Panc1 (cell line): ENCODE measurements at regions not wholly inside any gene's neighbourhood (a gene's known extent, or its start where the extent isn't known, plus 50 kb on each side); places are given as distances from the start of the nearest gene placed in this dataset.
"Not testable (repeated sequence)": the region's sequence is repeated elsewhere in the genome, so short reads cannot be mapped to it uniquely, and the experiment has no call there.

Experiments used
- ATAC-seq: fragments of 200-7000 bp; cut with Tn5 transposase; 2 replicates; pipeline ENCODE4 v1.9.1; 2020; ENCODE audit warnings: mild to moderate bottlenecking, moderate library complexity
- BruUV-seq: library from RNA; stranded (reverse); fragments of 400-500 nt; replicated peaks from 2 replicates; lab custom pipeline; 2021; lab: Mats Ljungman, UMichigan
- CTCF ChIA-PET: fragments of 300-600 bp; sonication (Branson Sonifier 250); formaldehyde crosslinking; loops from one replicate; lab custom pipeline; 2022; ENCODE audit warnings: antibody characterized with exemption; lab: Charles Lee
- POLR2A ChIA-PET: fragments of 300-600 bp; sonication (Branson Sonifier 250); formaldehyde crosslinking; loops from one replicate; lab custom pipeline; 2022; ENCODE audit warnings: antibody characterized with exemption; lab: Charles Lee
- DNase-seq: peaks from one replicate; pipeline ENCODE4 v3.0.0-alpha.2; 2010; ENCODE audit warnings: low read depth, low spot score
- H3K27ac ChIP-seq: 2 replicates; pipeline ENCODE4 v1.5.1; 2011; ENCODE audit warnings: mild to moderate bottlenecking, low read length, inconsistent platforms
- H3K27me3 ChIP-seq: fragments of 200-500 bp; sonication (Bioruptor generic); 2 replicates; pipeline ENCODE4 v1.6.0; 2014; ENCODE audit warnings: low read length, inconsistent platforms; ENCODE audit not compliant: control insufficient read depth, insufficient read depth
- H3K36me3 ChIP-seq: fragments of 200-500 bp; sonication (Bioruptor generic); 2 replicates; pipeline ENCODE4 v1.5.1; 2014; ENCODE audit warnings: inconsistent platforms, mild to moderate bottlenecking, low read length, moderate library complexity; ENCODE audit not compliant: control insufficient read depth, insufficient read depth
- H3K4me1 ChIP-seq: 2 replicates; pipeline ENCODE4 v1.5.1; 2011; ENCODE audit warnings: inconsistent platforms, mild to moderate bottlenecking, low read length, moderate library complexity; ENCODE audit not compliant: control insufficient read depth, insufficient read depth
- H3K4me3 ChIP-seq, 2 experiments: 2 replicates each; pipeline ENCODE4 v1.5.1; 2011 to 2012; ENCODE audit warnings: low read depth in 2 of 2, low read length in 2 of 2, mild to moderate bottlenecking in 2 of 2, inconsistent platforms in 1 of 2, moderate library complexity in 1 of 2
- H3K9me3 ChIP-seq: fragments of 200-500 bp; sonication (Bioruptor generic); 2 replicates; pipeline ENCODE4 v1.5.1; 2014; ENCODE audit warnings: low read depth, mild to moderate bottlenecking, inconsistent platforms, low read length, moderate library complexity; ENCODE audit not compliant: control insufficient read depth, insufficient read depth
- POLR2AphosphoS5 ChIP-seq: IDR thresholded peaks from 2 replicates; pipeline ENCODE4 v1.6.1; 2012; ENCODE audit warnings: mild to moderate bottlenecking, low read depth, low read length, moderate library complexity
- SIN3A ChIP-seq: IDR thresholded peaks from 2 replicates; pipeline ENCODE4 v1.6.1; 2012; ENCODE audit warnings: low read depth, mild to moderate bottlenecking, low read length, moderate library complexity, borderline replicate concordance; ENCODE audit not compliant: insufficient read depth
- TCF7L2 ChIP-seq: IDR thresholded peaks from 2 replicates; pipeline ENCODE4 v1.6.1; 2011; ENCODE audit warnings: mild to moderate bottlenecking, low read depth, low read length, inconsistent platforms
- in situ Hi-C: cut with HindIII; loops from 2 replicates; pipeline ENCODE4 v1.10.0; 2016; ENCODE audit warnings: low sequenced_read_pairs, low pct_unique_long_range_greater_than_20kb
- intact Hi-C: fragments of 100-400 bp; cut with micrococcal nuclease; formaldehyde crosslinking; loops from one replicate; pipeline ENCODE4 v1.10.0; 2022; ENCODE audit not compliant: unreplicated experiment
- TF ChIP-seq, protein P1 (sequence below): fragments of 450-650 bp; IDR thresholded peaks from 2 replicates; pipeline ENCODE4 v1.5.1; 2017; ENCODE audit warnings: mild to moderate bottlenecking
- TF ChIP-seq, protein P2 (sequence below), 2 experiments: IDR thresholded peaks; 2 replicates each; pipeline ENCODE4 v1.6.1; 2011 to 2012; ENCODE audit warnings: low read depth in 2 of 2, control low read depth in 1 of 2, low read length in 1 of 2, mild to moderate bottlenecking in 1 of 2, moderate library complexity in 1 of 2; ENCODE audit not compliant: insufficient read depth in 1 of 2

DNA sequence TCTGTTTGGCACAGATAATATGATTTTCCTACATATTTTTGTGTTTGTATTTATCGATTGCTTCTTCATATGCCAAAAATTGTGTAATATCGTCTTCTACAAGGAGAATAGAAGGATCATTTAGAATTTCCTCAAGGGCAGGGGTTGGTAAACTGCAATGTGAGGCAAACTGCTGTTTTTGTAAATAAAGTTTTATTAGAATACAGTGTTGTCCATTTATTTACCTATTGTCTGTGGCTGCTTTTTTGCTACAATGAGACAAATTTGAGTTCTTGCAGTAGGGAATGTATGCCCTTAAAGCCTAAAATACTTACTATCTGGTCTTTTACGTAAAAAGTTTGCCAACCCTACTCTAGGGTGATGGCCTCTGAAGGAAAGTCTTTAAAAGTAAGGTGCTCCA, 509.5 kb downstream of the TMEM114 start:
- DNase-seq, result no peak
- no TSS peak for BruUV-seq
- Histone ChIP-seq H3K36me3 (no peaks in the 10 kb centered on the region), H3K4me3 (no peak overlapping the region), H3K27me3 (no peaks in the 10 kb centered on the region), H3K4me1 (no peaks in the 10 kb centered on the region), H3K27ac (no peak overlapping the region), H3K9me3 (no peaks in the 10 kb centered on the region)
- in situ Hi-C loops, result no loop called here
- intact Hi-C loops, result no loop called here
- ChIA-PET POLR2A (no interaction called here), CTCF (no interaction called here)
- TF ChIP-seq TCF7L2, result no peak
- no peak for ATAC-seq

DNA sequence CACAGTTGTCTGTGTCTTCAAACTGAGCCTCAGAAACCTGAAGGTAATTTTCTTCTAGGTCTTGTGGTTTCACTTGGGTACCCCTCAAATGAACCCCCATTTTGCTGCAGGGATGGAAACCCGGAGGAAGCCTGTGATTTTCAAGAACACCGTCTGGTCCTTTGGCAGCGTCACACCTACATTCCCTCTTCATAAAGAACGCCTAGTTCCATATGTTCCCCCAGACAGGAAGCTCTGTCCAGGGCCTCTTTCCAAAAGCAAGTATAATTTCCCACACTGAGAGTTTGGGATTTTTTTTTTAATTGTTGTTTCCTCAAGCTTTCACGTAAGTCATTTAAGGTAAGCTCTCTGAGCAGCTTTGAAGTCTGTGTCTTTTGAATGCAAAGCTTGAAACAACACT, 515.0 kb downstream of the TMEM114 start:
- Histone ChIP-seq H3K4me3 (no peak overlapping the region), H3K9me3 (no peaks in the 10 kb centered on the region), H3K27me3 (no peaks in the 10 kb centered on the region), H3K36me3 (no peaks in the 10 kb centered on the region), H3K4me1 (no peaks in the 10 kb centered on the region), H3K27ac (no peak overlapping the region)
- CTCF ChIA-PET, result no interaction called here
- POLR2A ChIA-PET, result no interaction called here
- ATAC-seq (no peak), DNase-seq (no peak)
- intact Hi-C loops (no loop called here), in situ Hi-C loops (no loop called here)
- TF ChIP-seq SIN3A (no peak), POLR2AphosphoS5 (no peak)
- TF ChIP-seq, protein P1, sequence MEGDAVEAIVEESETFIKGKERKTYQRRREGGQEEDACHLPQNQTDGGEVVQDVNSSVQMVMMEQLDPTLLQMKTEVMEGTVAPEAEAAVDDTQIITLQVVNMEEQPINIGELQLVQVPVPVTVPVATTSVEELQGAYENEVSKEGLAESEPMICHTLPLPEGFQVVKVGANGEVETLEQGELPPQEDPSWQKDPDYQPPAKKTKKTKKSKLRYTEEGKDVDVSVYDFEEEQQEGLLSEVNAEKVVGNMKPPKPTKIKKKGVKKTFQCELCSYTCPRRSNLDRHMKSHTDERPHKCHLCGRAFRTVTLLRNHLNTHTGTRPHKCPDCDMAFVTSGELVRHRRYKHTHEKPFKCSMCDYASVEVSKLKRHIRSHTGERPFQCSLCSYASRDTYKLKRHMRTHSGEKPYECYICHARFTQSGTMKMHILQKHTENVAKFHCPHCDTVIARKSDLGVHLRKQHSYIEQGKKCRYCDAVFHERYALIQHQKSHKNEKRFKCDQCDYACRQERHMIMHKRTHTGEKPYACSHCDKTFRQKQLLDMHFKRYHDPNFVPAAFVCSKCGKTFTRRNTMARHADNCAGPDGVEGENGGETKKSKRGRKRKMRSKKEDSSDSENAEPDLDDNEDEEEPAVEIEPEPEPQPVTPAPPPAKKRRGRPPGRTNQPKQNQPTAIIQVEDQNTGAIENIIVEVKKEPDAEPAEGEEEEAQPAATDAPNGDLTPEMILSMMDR, result no peak
- TF ChIP-seq, protein P2, sequence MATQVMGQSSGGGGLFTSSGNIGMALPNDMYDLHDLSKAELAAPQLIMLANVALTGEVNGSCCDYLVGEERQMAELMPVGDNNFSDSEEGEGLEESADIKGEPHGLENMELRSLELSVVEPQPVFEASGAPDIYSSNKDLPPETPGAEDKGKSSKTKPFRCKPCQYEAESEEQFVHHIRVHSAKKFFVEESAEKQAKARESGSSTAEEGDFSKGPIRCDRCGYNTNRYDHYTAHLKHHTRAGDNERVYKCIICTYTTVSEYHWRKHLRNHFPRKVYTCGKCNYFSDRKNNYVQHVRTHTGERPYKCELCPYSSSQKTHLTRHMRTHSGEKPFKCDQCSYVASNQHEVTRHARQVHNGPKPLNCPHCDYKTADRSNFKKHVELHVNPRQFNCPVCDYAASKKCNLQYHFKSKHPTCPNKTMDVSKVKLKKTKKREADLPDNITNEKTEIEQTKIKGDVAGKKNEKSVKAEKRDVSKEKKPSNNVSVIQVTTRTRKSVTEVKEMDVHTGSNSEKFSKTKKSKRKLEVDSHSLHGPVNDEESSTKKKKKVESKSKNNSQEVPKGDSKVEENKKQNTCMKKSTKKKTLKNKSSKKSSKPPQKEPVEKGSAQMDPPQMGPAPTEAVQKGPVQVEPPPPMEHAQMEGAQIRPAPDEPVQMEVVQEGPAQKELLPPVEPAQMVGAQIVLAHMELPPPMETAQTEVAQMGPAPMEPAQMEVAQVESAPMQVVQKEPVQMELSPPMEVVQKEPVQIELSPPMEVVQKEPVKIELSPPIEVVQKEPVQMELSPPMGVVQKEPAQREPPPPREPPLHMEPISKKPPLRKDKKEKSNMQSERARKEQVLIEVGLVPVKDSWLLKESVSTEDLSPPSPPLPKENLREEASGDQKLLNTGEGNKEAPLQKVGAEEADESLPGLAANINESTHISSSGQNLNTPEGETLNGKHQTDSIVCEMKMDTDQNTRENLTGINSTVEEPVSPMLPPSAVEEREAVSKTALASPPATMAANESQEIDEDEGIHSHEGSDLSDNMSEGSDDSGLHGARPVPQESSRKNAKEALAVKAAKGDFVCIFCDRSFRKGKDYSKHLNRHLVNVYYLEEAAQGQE (IDR thresholded peaks at IDR 0.05; ENCODE audit: insufficient read depth in 1 of 2, low read depth in 2 of 2, low read length in 1 of 2), result no peak
- BruUV-seq, result no TSS peak

DNA sequence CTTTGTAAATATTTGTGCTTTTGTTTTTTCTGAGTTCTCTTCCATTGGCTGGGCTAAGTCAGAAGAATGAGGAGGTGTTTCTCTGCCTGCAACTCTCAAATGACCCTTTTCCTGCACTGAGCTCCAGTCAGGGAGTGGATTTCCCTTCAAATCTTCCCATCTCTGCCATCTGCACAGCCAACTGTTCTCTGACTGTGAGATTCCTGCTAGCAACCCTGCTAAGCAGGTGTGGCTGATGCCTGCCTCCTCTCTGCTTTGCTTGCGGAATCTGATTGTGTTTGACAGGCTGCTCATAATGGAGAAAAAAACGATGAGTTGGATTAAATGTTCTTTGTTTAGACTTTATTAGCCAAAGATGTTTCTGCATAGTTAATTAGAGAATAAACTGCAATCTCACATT, 519.8 kb downstream of the TMEM114 start:
- in situ Hi-C loops (no loop called here), intact Hi-C loops (no loop called here)
- Histone ChIP-seq H3K9me3 (no peaks in the 10 kb centered on the region), H3K36me3 (no peaks in the 10 kb centered on the region), H3K27ac (no peak overlapping the region), H3K4me1 (no peaks in the 10 kb centered on the region), H3K4me3 (no peak overlapping the region), H3K27me3 (no peaks in the 10 kb centered on the region)
- ChIA-PET CTCF (no interaction called here), POLR2A (no interaction called here)
- ATAC-seq, result no peak
- BruUV-seq, result no TSS peak
- DNase-seq, result no peak
- TF ChIP-seq SIN3A (no peak), POLR2AphosphoS5 (no peak), TCF7L2 (no peak)
- TF ChIP-seq, protein P2 (IDR thresholded peaks at IDR 0.05; ENCODE audit: insufficient read depth in 1 of 2, low read depth in 2 of 2, low read length in 1 of 2), result no peak
- TF ChIP-seq, protein P1, result no peak

DNA sequence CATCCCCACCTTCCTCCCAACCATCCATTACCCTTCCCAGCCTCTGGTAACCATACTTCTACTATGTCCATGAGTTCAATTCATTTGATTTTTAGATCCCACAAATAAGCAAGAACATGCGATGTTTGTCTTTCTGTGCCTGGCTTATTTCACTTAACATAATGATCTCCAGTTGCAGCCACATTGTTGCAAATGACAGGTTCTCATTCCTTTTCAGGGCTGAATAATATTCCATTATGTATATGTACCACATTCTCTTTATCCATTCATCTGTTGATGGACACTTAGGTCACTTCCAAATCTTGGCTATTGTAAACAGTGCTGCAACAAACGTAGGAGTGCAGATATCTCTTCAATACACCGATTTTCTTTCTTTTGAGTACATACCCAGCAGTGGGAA, 522.1 kb downstream of the TMEM114 start:
- DNase-seq, BruUV-seq, H3K4me3 ChIP-seq, H3K27ac ChIP-seq, POLR2A ChIA-PET, CTCF ChIA-PET, H3K4me1 ChIP-seq, H3K9me3 ChIP-seq, intact Hi-C loops, ATAC-seq, H3K36me3 ChIP-seq, in situ Hi-C loops, H3K27me3 ChIP-seq: not testable (repeated sequence)
